ENCODE measurements at regions not wholly inside any gene's neighbourhood (a gene's known extent, or its start where the extent isn't known, plus 50 kb on each side); places are given as distances from the start of the nearest gene placed in this dataset.

DNA sequence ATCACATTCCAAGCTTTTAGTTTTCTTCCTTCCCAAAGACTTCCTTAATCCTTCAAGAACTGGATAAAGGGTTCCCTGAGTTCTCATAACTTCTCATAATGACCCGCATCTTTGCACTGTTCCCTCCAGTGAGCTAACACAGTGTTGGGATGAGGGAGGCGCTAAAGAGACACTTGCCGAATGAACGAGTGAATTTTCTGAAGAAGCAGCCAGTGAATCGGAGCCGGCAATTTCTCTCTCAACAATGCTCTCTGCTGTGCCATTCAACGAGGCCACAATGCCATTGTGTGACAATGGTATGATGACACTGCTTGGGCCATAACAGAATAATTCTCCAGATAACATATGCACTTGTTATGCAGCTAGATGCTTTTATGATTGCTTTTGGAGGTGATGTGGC lies 51.4 kb upstream of the ZFP42 start:
- no peak for TF ChIP-seq POLR2A (IDR thresholded peaks at IDR 0.05; ENCODE audit: low read depth, low read length)
- DNase-seq (ENCODE audit: insufficient read length, low spot score) (no peak), FAIRE-seq (no peak)
